SK-N-MC (cell line): ENCODE measurements at regions not wholly inside any gene's neighbourhood (a gene's known extent, or its start where the extent isn't known, plus 50 kb on each side); places are given as distances from the start of the nearest gene placed in this dataset.

Source experiments
- EZH2 ChIP-seq: fragments of 200-600 bp; sonication (generic); IDR thresholded peaks from one replicate; pipeline ENCODE4 v1.6.1; 2017; ENCODE audit warnings: antibody characterized with exemption
- FOXP2 ChIP-seq: optimal IDR thresholded peaks from 2 replicates; pipeline ENCODE3; 2011; ENCODE audit warnings: mild to moderate bottlenecking, moderate library complexity; ENCODE audit not compliant: insufficient read depth; ENCODE audit errors: extremely low read length, control extremely low read depth
- POLR2AphosphoS5 ChIP-seq: IDR thresholded peaks from 2 replicates; pipeline ENCODE4 v1.6.1; 2012; ENCODE audit warnings: mild to moderate bottlenecking, low read depth, low read length, borderline replicate concordance

DNA sequence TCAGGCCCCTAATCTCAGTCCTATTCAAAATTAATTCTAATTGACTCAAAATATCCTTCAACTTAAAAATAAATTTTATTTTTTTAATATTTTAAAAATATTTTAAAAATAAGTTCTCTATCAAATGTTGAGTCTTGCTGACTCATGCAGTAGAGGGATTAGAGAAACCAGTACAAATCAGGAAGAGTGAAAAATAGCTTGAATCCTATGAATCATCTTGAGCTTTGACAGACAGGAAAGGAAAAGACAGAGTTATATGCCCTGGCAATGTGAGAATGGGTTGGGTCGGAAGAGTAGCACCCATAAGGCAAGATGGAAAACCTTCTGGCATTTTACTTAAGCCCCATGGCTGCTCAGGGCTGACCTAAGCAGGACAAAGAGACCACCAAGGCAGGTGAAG, 346.6 kb upstream of the RUNX1 start:
- TF ChIP-seq EZH2 (no peak), POLR2AphosphoS5 (no peak), FOXP2 (no peak)
